A673 (cell line): ENCODE measurements at regions not wholly inside any gene's neighbourhood (a gene's known extent, or its start where the extent isn't known, plus 50 kb on each side); places are given as distances from the start of the nearest gene placed in this dataset.

Experiments used
- BruUV-seq: library from RNA; stranded (reverse); fragments of 400-500 nt; replicated peaks from 2 replicates; lab custom pipeline; 2021; lab: Mats Ljungman, UMichigan
- CTCF ChIA-PET: fragments of 300-600 bp; sonication (Branson Sonifier 250); formaldehyde crosslinking; loops from one replicate; lab custom pipeline; 2022; ENCODE audit warnings: antibody characterized with exemption; lab: Charles Lee
- POLR2A ChIA-PET: fragments of 300-600 bp; sonication (Branson Sonifier 250); formaldehyde crosslinking; loops from one replicate; lab custom pipeline; 2022; ENCODE audit warnings: antibody characterized with exemption; ENCODE audit not compliant: low non-redundant PET; lab: Charles Lee
- DNase-seq: peaks from one replicate; pipeline ENCODE4 v3.0.0-alpha.2; 2015; ENCODE audit warnings: low spot score
- H3K27ac ChIP-seq: fragments of 200-600 bp; sonication (generic); 2 replicates; pipeline ENCODE4 v1.5.1; 2016; ENCODE audit warnings: mixed run types, low read depth, mild to moderate bottlenecking, mixed read lengths, antibody characterized with exemption, low read length; ENCODE audit not compliant: poor library complexity, severe bottlenecking
- H3K27me3 ChIP-seq: fragments of 200-600 bp; sonication (generic); replicated peaks from 2 replicates; pipeline ENCODE4 v1.6.1; 2017; ENCODE audit warnings: mixed run types, low read depth, mild to moderate bottlenecking, mixed read lengths, antibody characterized with exemption, low read length; ENCODE audit not compliant: insufficient read depth, poor library complexity
- H3K36me3 ChIP-seq: fragments of 200-600 bp; sonication (generic); 2 replicates; pipeline ENCODE4 v1.6.1; 2016; ENCODE audit warnings: mixed run types, mild to moderate bottlenecking, mixed read lengths, antibody characterized with exemption, low read length; ENCODE audit not compliant: insufficient read depth, poor library complexity, severe bottlenecking
- H3K4me1 ChIP-seq: fragments of 200-600 bp; sonication (generic); 2 replicates; pipeline ENCODE4 v1.6.1; 2017; ENCODE audit warnings: mixed run types, mild to moderate bottlenecking, mixed read lengths, antibody characterized with exemption, low read length; ENCODE audit not compliant: insufficient read depth, poor library complexity, severe bottlenecking
- H3K4me3 ChIP-seq: fragments of 200-600 bp; sonication (generic); 2 replicates; pipeline ENCODE4 v1.5.1; 2016; ENCODE audit warnings: low read depth, mixed run types, mild to moderate bottlenecking, mixed read lengths, low read length; ENCODE audit not compliant: poor library complexity, severe bottlenecking
- H3K9me3 ChIP-seq: fragments of 200-600 bp; sonication (generic); 2 replicates; pipeline ENCODE4 v1.6.1; 2016; ENCODE audit warnings: mixed run types, low read depth, mild to moderate bottlenecking, mixed read lengths, antibody characterized with exemption, low read length; ENCODE audit not compliant: poor library complexity, severe bottlenecking
- CTCF ChIP-seq: fragments of 300-800, 200-600 bp; sonication (generic); conservative IDR thresholded peaks from 2 replicates; pipeline ENCODE4 v1.5.1; 2017; ENCODE audit warnings: low read depth, mild to moderate bottlenecking, antibody characterized with exemption, low read length, moderate library complexity, mixed read lengths
- EZH2 ChIP-seq: fragments of 200-600 bp; sonication (generic); IDR thresholded peaks from 2 replicates; pipeline ENCODE4 v1.6.1; 2017; ENCODE audit warnings: borderline replicate concordance, low read depth, mild to moderate bottlenecking, mixed read lengths, antibody characterized with exemption, low read length; ENCODE audit not compliant: poor library complexity, severe bottlenecking
- intact Hi-C: fragments of 100-400 bp; cut with micrococcal nuclease; formaldehyde crosslinking; loops from one replicate; pipeline ENCODE4 v1.10.0; 2022; ENCODE audit not compliant: unreplicated experiment

GRCh38 chr12:127182018-127182417 is 1085.0 kb upstream of the TMEM132C start:
- intact Hi-C loops: no loop called here
- H3K27me3 ChIP-seq: no peaks in the 10 kb centered on the region
- POLR2A ChIA-PET: no interaction called here
- no peaks in the 10 kb centered on the region for H3K36me3 ChIP-seq
- H3K9me3 ChIP-seq: peaks cover 10% of the 10 kb centered on the region
- DNase-seq: no peak
- TF ChIP-seq CTCF (no peak), EZH2 (no peak)
- CTCF ChIA-PET: no interaction called here
- H3K27ac ChIP-seq: no peak overlapping the region
- no TSS peak for BruUV-seq
- H3K4me1 ChIP-seq: no peaks in the 10 kb centered on the region
- no peak overlapping the region for H3K4me3 ChIP-seq

GRCh38 chr12:127189992-127190391 is 1077.0 kb upstream of the TMEM132C start:
- ChIA-PET POLR2A (no interaction called here), CTCF (no interaction called here)
- intact Hi-C loops: no loop called here
- H3K4me1 ChIP-seq: peaks cover 4% of the 10 kb centered on the region
- H3K36me3 ChIP-seq: no peaks in the 10 kb centered on the region
- H3K9me3 ChIP-seq: peaks cover 3% of the 10 kb centered on the region
- H3K4me3 ChIP-seq: no peak overlapping the region
- DNase-seq: no peak
- no peak overlapping the region for H3K27ac ChIP-seq
- TF ChIP-seq EZH2: no peak
- TF ChIP-seq CTCF: no peak
- no TSS peak for BruUV-seq
- no peaks in the 10 kb centered on the region for H3K27me3 ChIP-seq

- peak; percentile 63 for DNase-seq
- TF ChIP-seq CTCF: no peak
- no peak for TF ChIP-seq EZH2
- Histone ChIP-seq H3K36me3 (no peaks in the 10 kb centered on the region), H3K9me3 (peaks cover 3% of the 10 kb centered on the region), H3K4me3 (no peak overlapping the region), H3K27me3 (no peaks in the 10 kb centered on the region), H3K27ac (no peak overlapping the region), H3K4me1 (peaks cover 4% of the 10 kb centered on the region)
- ChIA-PET POLR2A (no interaction called here), CTCF (no interaction called here)
- BruUV-seq: no TSS peak
- intact Hi-C loops: no loop called here
Observed at GRCh38 chr12:127191129-127191528, 1075.8 kb upstream of the TMEM132C start.
